ENCODE measurements at regions not wholly inside any gene's neighbourhood (a gene's known extent, or its start where the extent isn't known, plus 50 kb on each side); places are given as distances from the start of the nearest gene placed in this dataset.

GRCh38 chr9:79798450-79798849 lies 226.7 kb downstream of the TLE4 start:
- no peaks in the 10 kb centered on the region for H3K9me3 ChIP-seq (ENCODE audit: low read depth, low read length)
- no peak overlapping the region for H3K9ac ChIP-seq (ENCODE audit: insufficient read length)
- H3K36me3 ChIP-seq (ENCODE audit: insufficient read depth, low read length): no peaks in the 10 kb centered on the region
- no peak overlapping the region for H3K4me3 ChIP-seq
- DNase-seq (ENCODE audit: low read depth, low spot score): no peak
- no peak overlapping the region for H3K27ac ChIP-seq
- TF ChIP-seq EZH2 (IDR thresholded peaks at IDR 0.05) (no peak), FOXP2 (optimal IDR thresholded peaks at IDR 0.05; ENCODE audit: control extremely low read depth, extremely low read length, insufficient read depth) (no peak), POLR2AphosphoS5 (IDR thresholded peaks at IDR 0.05; ENCODE audit: borderline replicate concordance, low read depth, low read length) (no peak)

GRCh38 chr9:79796411-79796810 lies 224.6 kb downstream of the TLE4 start:
- H3K9ac ChIP-seq (ENCODE audit: insufficient read length): no peak overlapping the region
- TF ChIP-seq FOXP2 (optimal IDR thresholded peaks at IDR 0.05; ENCODE audit: control extremely low read depth, extremely low read length, insufficient read depth) (no peak), EZH2 (IDR thresholded peaks at IDR 0.05) (no peak), POLR2AphosphoS5 (IDR thresholded peaks at IDR 0.05; ENCODE audit: borderline replicate concordance, low read depth, low read length) (no peak)

GRCh38 chr9:79788662-79789061 lies 216.9 kb downstream of the TLE4 start:
- Histone ChIP-seq H3K9ac (ENCODE audit: insufficient read length) (no peak overlapping the region), H3K27ac (no peak overlapping the region), H3K4me3 (no peak overlapping the region), H3K36me3 (ENCODE audit: insufficient read depth, low read length) (no peaks in the 10 kb centered on the region), H3K9me3 (ENCODE audit: low read depth, low read length) (no peaks in the 10 kb centered on the region)
- TF ChIP-seq POLR2AphosphoS5 (IDR thresholded peaks at IDR 0.05; ENCODE audit: borderline replicate concordance, low read depth, low read length) (no peak), FOXP2 (optimal IDR thresholded peaks at IDR 0.05; ENCODE audit: control extremely low read depth, extremely low read length, insufficient read depth) (no peak), EZH2 (IDR thresholded peaks at IDR 0.05) (no peak)
- no peak for DNase-seq (ENCODE audit: low read depth, low spot score)

More at GRCh38 chr9:79796411-79796810, 224.6 kb downstream of the TLE4 start:
- H3K9me3 ChIP-seq (ENCODE audit: low read depth, low read length): no peaks in the 10 kb centered on the region
- no peak overlapping the region for H3K4me3 ChIP-seq
- DNase-seq (ENCODE audit: low read depth, low spot score): no peak
- no peaks in the 10 kb centered on the region for H3K36me3 ChIP-seq (ENCODE audit: insufficient read depth, low read length)
- H3K27ac ChIP-seq: no peak overlapping the region

- Histone ChIP-seq H3K4me3 (no peak overlapping the region), H3K27ac (no peak overlapping the region), H3K9ac (ENCODE audit: insufficient read length) (no peak overlapping the region), H3K9me3 (ENCODE audit: low read depth, low read length) (no peaks in the 10 kb centered on the region), H3K36me3 (ENCODE audit: insufficient read depth, low read length) (no peaks in the 10 kb centered on the region)
- DNase-seq (ENCODE audit: low read depth, low spot score): no peak
- TF ChIP-seq EZH2 (IDR thresholded peaks at IDR 0.05) (no peak), FOXP2 (optimal IDR thresholded peaks at IDR 0.05; ENCODE audit: control extremely low read depth, extremely low read length, insufficient read depth) (no peak), POLR2AphosphoS5 (IDR thresholded peaks at IDR 0.05; ENCODE audit: borderline replicate concordance, low read depth, low read length) (no peak)
Observed at GRCh38 chr9:79781263-79781662, 209.5 kb downstream of the TLE4 start.

GRCh38 chr9:79780559-79780958 lies 208.8 kb downstream of the TLE4 start:
- TF ChIP-seq POLR2AphosphoS5 (IDR thresholded peaks at IDR 0.05; ENCODE audit: borderline replicate concordance, low read depth, low read length) (no peak), EZH2 (IDR thresholded peaks at IDR 0.05) (no peak), FOXP2 (optimal IDR thresholded peaks at IDR 0.05; ENCODE audit: control extremely low read depth, extremely low read length, insufficient read depth) (no peak)
- no peak overlapping the region for H3K9ac ChIP-seq (ENCODE audit: insufficient read length)
- no peak overlapping the region for H3K4me3 ChIP-seq
- H3K36me3 ChIP-seq (ENCODE audit: insufficient read depth, low read length): no peaks in the 10 kb centered on the region
- H3K9me3 ChIP-seq (ENCODE audit: low read depth, low read length): no peaks in the 10 kb centered on the region
- no peak overlapping the region for H3K27ac ChIP-seq
- DNase-seq (ENCODE audit: low read depth, low spot score): no peak

GRCh38 chr9:79779901-79780300 lies 208.1 kb downstream of the TLE4 start:
- TF ChIP-seq EZH2 (IDR thresholded peaks at IDR 0.05): no peak
- TF ChIP-seq FOXP2 (optimal IDR thresholded peaks at IDR 0.05; ENCODE audit: control extremely low read depth, extremely low read length, insufficient read depth): no peak
- no peak for TF ChIP-seq POLR2AphosphoS5 (IDR thresholded peaks at IDR 0.05; ENCODE audit: borderline replicate concordance, low read depth, low read length)
- H3K27ac ChIP-seq: no peak overlapping the region
- H3K9ac ChIP-seq (ENCODE audit: insufficient read length): no peak overlapping the region
- no peaks in the 10 kb centered on the region for H3K36me3 ChIP-seq (ENCODE audit: insufficient read depth, low read length)
- no peak for DNase-seq (ENCODE audit: low read depth, low spot score)
- H3K4me3 ChIP-seq: no peak overlapping the region
- H3K9me3 ChIP-seq (ENCODE audit: low read depth, low read length): no peaks in the 10 kb centered on the region

- no peak overlapping the region for H3K9ac ChIP-seq (ENCODE audit: insufficient read length)
- no peak overlapping the region for H3K27ac ChIP-seq
- no peaks in the 10 kb centered on the region for H3K36me3 ChIP-seq (ENCODE audit: insufficient read depth, low read length)
- no peaks in the 10 kb centered on the region for H3K9me3 ChIP-seq (ENCODE audit: low read depth, low read length)
- no peak overlapping the region for H3K4me3 ChIP-seq
- no peak for TF ChIP-seq FOXP2 (optimal IDR thresholded peaks at IDR 0.05; ENCODE audit: control extremely low read depth, extremely low read length, insufficient read depth)
- no peak for TF ChIP-seq POLR2AphosphoS5 (IDR thresholded peaks at IDR 0.05; ENCODE audit: borderline replicate concordance, low read depth, low read length)
- TF ChIP-seq EZH2 (IDR thresholded peaks at IDR 0.05): no peak
- DNase-seq (ENCODE audit: low read depth, low spot score): no peak
Observed at GRCh38 chr9:79778581-79778980, 206.8 kb downstream of the TLE4 start.

- TF ChIP-seq POLR2AphosphoS5 (IDR thresholded peaks at IDR 0.05; ENCODE audit: borderline replicate concordance, low read depth, low read length) (no peak), FOXP2 (optimal IDR thresholded peaks at IDR 0.05; ENCODE audit: control extremely low read depth, extremely low read length, insufficient read depth) (no peak), EZH2 (IDR thresholded peaks at IDR 0.05) (no peak)
- Histone ChIP-seq H3K4me3 (no peak overlapping the region), H3K27ac (no peak overlapping the region), H3K36me3 (ENCODE audit: insufficient read depth, low read length) (no peaks in the 10 kb centered on the region), H3K9ac (ENCODE audit: insufficient read length) (no peak overlapping the region), H3K9me3 (ENCODE audit: low read depth, low read length) (no peaks in the 10 kb centered on the region)
- no peak for DNase-seq (ENCODE audit: low read depth, low spot score)
Observed at GRCh38 chr9:79776581-79776980, 204.8 kb downstream of the TLE4 start.
